ENCODE measurements at regions not wholly inside any gene's neighbourhood (a gene's known extent, or its start where the extent isn't known, plus 50 kb on each side); places are given as distances from the start of the nearest gene placed in this dataset.

GRCh38 chr9:119002491-119002890 is 366.7 kb downstream of the BRINP1 start:
- H3K27ac Mint-ChIP-seq, result no peak overlapping the region
- no peak for DNase-seq (ENCODE audit: low spot score)
- no peaks in the 10 kb centered on the region for H3K36me3 Mint-ChIP-seq (ENCODE audit: low read depth)
- no peak overlapping the region for H3K4me3 Mint-ChIP-seq
- H3K4me1 Mint-ChIP-seq (ENCODE audit: low read depth), result no peaks in the 10 kb centered on the region
- H3K27me3 Mint-ChIP-seq (ENCODE audit: insufficient read depth), result no peaks in the 10 kb centered on the region
- no peaks in the 10 kb centered on the region for H3K9me3 Mint-ChIP-seq
- intact Hi-C loops (cut with micrococcal nuclease), result no loop called here

- intact Hi-C loops (cut with micrococcal nuclease), result no loop called here
- no peak overlapping the region for H3K4me3 Mint-ChIP-seq
- peaks cover 2% of the 10 kb centered on the region for H3K9me3 Mint-ChIP-seq
- no peaks in the 10 kb centered on the region for H3K4me1 Mint-ChIP-seq (ENCODE audit: low read depth)
- no peak for DNase-seq (ENCODE audit: low spot score)
- no peaks in the 10 kb centered on the region for H3K27me3 Mint-ChIP-seq (ENCODE audit: insufficient read depth)
- H3K27ac Mint-ChIP-seq, result no peak overlapping the region
- H3K36me3 Mint-ChIP-seq (ENCODE audit: low read depth), result no peaks in the 10 kb centered on the region
These were observed 366.0 kb downstream of the BRINP1 start for GRCh38 chr9:119003201-119003611.

- Mint-ChIP-seq H3K9me3 (peaks cover 4% of the 10 kb centered on the region), H3K4me1 (ENCODE audit: low read depth) (no peaks in the 10 kb centered on the region), H3K4me3 (no peak overlapping the region), H3K27me3 (ENCODE audit: insufficient read depth) (no peaks in the 10 kb centered on the region), H3K27ac (no peak overlapping the region), H3K36me3 (ENCODE audit: low read depth) (no peaks in the 10 kb centered on the region)
- DNase-seq (ENCODE audit: low spot score), result no peak
- intact Hi-C loops (cut with micrococcal nuclease), result no loop called here
These were observed 365.2 kb downstream of the BRINP1 start for GRCh38 chr9:119003882-119004617.

- no peak overlapping the region for H3K4me3 Mint-ChIP-seq
- intact Hi-C loops (cut with micrococcal nuclease), result no loop called here
- H3K9me3 Mint-ChIP-seq, result peaks cover 4% of the 10 kb centered on the region
- no peaks in the 10 kb centered on the region for H3K36me3 Mint-ChIP-seq (ENCODE audit: low read depth)
- H3K27me3 Mint-ChIP-seq (ENCODE audit: insufficient read depth), result no peaks in the 10 kb centered on the region
- DNase-seq (ENCODE audit: low spot score), result no peak
- no peak overlapping the region for H3K27ac Mint-ChIP-seq
- no peaks in the 10 kb centered on the region for H3K4me1 Mint-ChIP-seq (ENCODE audit: low read depth)
These were observed 364.6 kb downstream of the BRINP1 start for GRCh38 chr9:119004618-119004990.

GRCh38 chr9:119005162-119005561 is 364.1 kb downstream of the BRINP1 start:
- Mint-ChIP-seq H3K4me3 (no peak overlapping the region), H3K27me3 (ENCODE audit: insufficient read depth) (no peaks in the 10 kb centered on the region), H3K36me3 (ENCODE audit: low read depth) (no peaks in the 10 kb centered on the region), H3K4me1 (ENCODE audit: low read depth) (no peaks in the 10 kb centered on the region), H3K27ac (no peak overlapping the region), H3K9me3 (peaks cover 4% of the 10 kb centered on the region)
- no peak for DNase-seq (ENCODE audit: low spot score)
- intact Hi-C loops (cut with micrococcal nuclease), result no loop called here

GRCh38 chr9:119009249-119009648 is 360.0 kb downstream of the BRINP1 start:
- no peak overlapping the region for H3K27ac Mint-ChIP-seq
- no peaks in the 10 kb centered on the region for H3K4me1 Mint-ChIP-seq (ENCODE audit: low read depth)
- intact Hi-C loops (cut with micrococcal nuclease), result no loop called here
- H3K36me3 Mint-ChIP-seq (ENCODE audit: low read depth), result no peaks in the 10 kb centered on the region
- H3K27me3 Mint-ChIP-seq (ENCODE audit: insufficient read depth), result no peaks in the 10 kb centered on the region
- H3K4me3 Mint-ChIP-seq, result no peak overlapping the region
- no peak for DNase-seq (ENCODE audit: low spot score)
- H3K9me3 Mint-ChIP-seq, result peaks cover 4% of the 10 kb centered on the region

- no peak overlapping the region for H3K4me3 Mint-ChIP-seq
- no peaks in the 10 kb centered on the region for H3K4me1 Mint-ChIP-seq (ENCODE audit: low read depth)
- no peak for DNase-seq (ENCODE audit: low spot score)
- no peak overlapping the region for H3K27ac Mint-ChIP-seq
- H3K36me3 Mint-ChIP-seq (ENCODE audit: low read depth), result no peaks in the 10 kb centered on the region
- no peaks in the 10 kb centered on the region for H3K27me3 Mint-ChIP-seq (ENCODE audit: insufficient read depth)
- no peaks in the 10 kb centered on the region for H3K9me3 Mint-ChIP-seq
- intact Hi-C loops (cut with micrococcal nuclease), result no loop called here
These were observed 349.0 kb downstream of the BRINP1 start for GRCh38 chr9:119020284-119020683.

- intact Hi-C loops (cut with micrococcal nuclease), result no loop called here
- H3K36me3 Mint-ChIP-seq (ENCODE audit: low read depth), result no peaks in the 10 kb centered on the region
- no peaks in the 10 kb centered on the region for H3K9me3 Mint-ChIP-seq
- no peak for DNase-seq (ENCODE audit: low spot score)
- H3K27me3 Mint-ChIP-seq (ENCODE audit: insufficient read depth), result no peaks in the 10 kb centered on the region
- no peak overlapping the region for H3K27ac Mint-ChIP-seq
- H3K4me3 Mint-ChIP-seq, result no peak overlapping the region
- H3K4me1 Mint-ChIP-seq (ENCODE audit: low read depth), result no peaks in the 10 kb centered on the region
These were observed 348.4 kb downstream of the BRINP1 start for GRCh38 chr9:119020730-119021333.

GRCh38 chr9:119026120-119026519 is 343.1 kb downstream of the BRINP1 start:
- intact Hi-C loops (cut with micrococcal nuclease), result no loop called here
- no peaks in the 10 kb centered on the region for H3K4me1 Mint-ChIP-seq (ENCODE audit: low read depth)
- H3K9me3 Mint-ChIP-seq, result no peaks in the 10 kb centered on the region
- DNase-seq (ENCODE audit: low spot score), result no peak
- no peaks in the 10 kb centered on the region for H3K36me3 Mint-ChIP-seq (ENCODE audit: low read depth)
- no peaks in the 10 kb centered on the region for H3K27me3 Mint-ChIP-seq (ENCODE audit: insufficient read depth)
- no peak overlapping the region for H3K27ac Mint-ChIP-seq
- H3K4me3 Mint-ChIP-seq, result no peak overlapping the region

- Mint-ChIP-seq H3K9me3 (peaks cover 3% of the 10 kb centered on the region), H3K4me1 (ENCODE audit: low read depth) (no peaks in the 10 kb centered on the region), H3K27ac (no peak overlapping the region), H3K4me3 (no peak overlapping the region), H3K36me3 (ENCODE audit: low read depth) (no peaks in the 10 kb centered on the region), H3K27me3 (ENCODE audit: insufficient read depth) (no peaks in the 10 kb centered on the region)
- no peak for DNase-seq (ENCODE audit: low spot score)
- intact Hi-C loops (cut with micrococcal nuclease), result no loop called here
These were observed 341.1 kb downstream of the BRINP1 start for GRCh38 chr9:119027901-119028699.

- H3K27me3 Mint-ChIP-seq (ENCODE audit: insufficient read depth), result no peaks in the 10 kb centered on the region
- DNase-seq (ENCODE audit: low spot score), result no peak
- no peak overlapping the region for H3K4me3 Mint-ChIP-seq
- intact Hi-C loops (cut with micrococcal nuclease), result no loop called here
- H3K9me3 Mint-ChIP-seq, result peaks cover 3% of the 10 kb centered on the region
- H3K36me3 Mint-ChIP-seq (ENCODE audit: low read depth), result no peaks in the 10 kb centered on the region
- H3K4me1 Mint-ChIP-seq (ENCODE audit: low read depth), result no peaks in the 10 kb centered on the region
- H3K27ac Mint-ChIP-seq, result no peak overlapping the region
These were observed 339.3 kb downstream of the BRINP1 start for GRCh38 chr9:119029886-119030285.

GRCh38 chr9:119033596-119033995 is 335.6 kb downstream of the BRINP1 start:
- DNase-seq (ENCODE audit: low spot score), result no peak
- Mint-ChIP-seq H3K9me3 (peaks cover 3% of the 10 kb centered on the region), H3K27ac (no peak overlapping the region), H3K27me3 (ENCODE audit: insufficient read depth) (no peaks in the 10 kb centered on the region), H3K36me3 (ENCODE audit: low read depth) (no peaks in the 10 kb centered on the region), H3K4me1 (ENCODE audit: low read depth) (no peaks in the 10 kb centered on the region), H3K4me3 (no peak overlapping the region)
- intact Hi-C loops (cut with micrococcal nuclease), result no loop called here

GRCh38 chr9:119036969-119037368 is 332.3 kb downstream of the BRINP1 start:
- Mint-ChIP-seq H3K4me3 (no peak overlapping the region), H3K27me3 (ENCODE audit: insufficient read depth) (no peaks in the 10 kb centered on the region), H3K9me3 (no peaks in the 10 kb centered on the region), H3K4me1 (ENCODE audit: low read depth) (no peaks in the 10 kb centered on the region), H3K27ac (no peak overlapping the region), H3K36me3 (ENCODE audit: low read depth) (no peaks in the 10 kb centered on the region)
- intact Hi-C loops (cut with micrococcal nuclease), result no loop called here
- no peak for DNase-seq (ENCODE audit: low spot score)

Data from activated T-helper 1 cell treated with anti-CD3 and anti-CD28 coated beads, Interleukin-12 subunit alpha, Interleukin-12 subunit beta, Interleukin-2, Interleukin-4 antibody, amounts not matched to agents 30 ng/mL and 10 ng/mL and 1 ng/mL, durations not matched to agents 14 hours and 24 hours and 36 hours (primary cell).